Mesothelial cell of epicardium (in vitro differentiated cells): ENCODE measurements at regions not wholly inside any gene's neighbourhood (a gene's known extent, or its start where the extent isn't known, plus 50 kb on each side); places are given as distances from the start of the nearest gene placed in this dataset.

Source experiments
- DNase-seq, 2 experiments: peaks; one replicate each; pipeline ENCODE4 v3.0.0; 2021; ENCODE audit warnings: low spot score in 2 of 2; ENCODE audit not compliant: unreplicated experiment in 2 of 2
- H3K27ac Mint-ChIP-seq: 2 replicates; pipeline ENCODE4 v1.8.0; 2021; ENCODE audit warnings: mixed read lengths
- H3K27me3 Mint-ChIP-seq: 2 replicates; pipeline ENCODE4 v1.8.0; 2021; ENCODE audit warnings: low read depth, mixed read lengths
- H3K36me3 Mint-ChIP-seq: 2 replicates; pipeline ENCODE4 v1.8.0; 2021; ENCODE audit warnings: mixed read lengths
- H3K4me1 Mint-ChIP-seq: 2 replicates; pipeline ENCODE4 v1.8.0; 2021; ENCODE audit warnings: mixed read lengths
- H3K4me3 Mint-ChIP-seq: 2 replicates; pipeline ENCODE4 v1.8.0; 2021; ENCODE audit warnings: mild to moderate bottlenecking, moderate library complexity, mixed read lengths
- H3K9me3 Mint-ChIP-seq: 2 replicates; pipeline ENCODE4 v1.8.0; 2021; ENCODE audit warnings: mixed read lengths
- CTCF ChIP-seq: fragments of 200-600 bp; sonication (generic); IDR thresholded peaks from one replicate; pipeline ENCODE4 v1.5.0; 2021; ENCODE audit warnings: antibody characterized with exemption; ENCODE audit not compliant: unreplicated experiment

GRCh38 chr10:123462756-123463155, 203.4 kb upstream of the GPR26 start:
- Mint-ChIP-seq H3K9me3 (no peaks in the 10 kb centered on the region), H3K27ac (no peak overlapping the region), H3K27me3 (peaks cover 39% of the 10 kb centered on the region), H3K4me3 (no peak overlapping the region), H3K36me3 (no peaks in the 10 kb centered on the region), H3K4me1 (no peaks in the 10 kb centered on the region)
- no peak for TF ChIP-seq CTCF
- no peak for DNase-seq

- no peak for TF ChIP-seq CTCF
- Mint-ChIP-seq H3K4me3 (no peak overlapping the region), H3K27me3 (peaks cover 37% of the 10 kb centered on the region), H3K27ac (no peak overlapping the region), H3K9me3 (no peaks in the 10 kb centered on the region), H3K4me1 (no peaks in the 10 kb centered on the region), H3K36me3 (no peaks in the 10 kb centered on the region)
- no peak for DNase-seq
Observed at GRCh38 chr10:123463181-123463580, 203.0 kb upstream of the GPR26 start.

DNA sequence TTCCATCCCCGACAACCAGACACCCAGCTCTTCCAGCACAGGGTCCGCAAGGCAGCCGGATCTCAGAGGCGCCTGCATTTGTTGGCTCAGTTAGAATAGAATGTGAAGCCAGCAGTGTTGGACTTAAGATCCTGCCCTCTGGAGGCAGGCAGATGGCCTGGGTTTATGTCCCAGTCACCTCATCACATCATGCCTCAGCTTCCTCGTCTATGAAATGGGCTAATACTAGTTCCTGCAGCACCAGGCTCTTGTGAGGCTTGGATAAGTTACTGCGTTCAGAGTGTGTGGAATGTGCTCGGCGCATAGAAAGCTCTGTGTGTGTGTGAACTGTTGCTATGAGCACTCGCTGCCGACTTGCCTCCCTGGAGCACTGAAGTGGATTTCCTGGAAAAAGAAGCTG, 202.5 kb upstream of the GPR26 start:
- H3K9me3 Mint-ChIP-seq, result no peaks in the 10 kb centered on the region

DNA sequence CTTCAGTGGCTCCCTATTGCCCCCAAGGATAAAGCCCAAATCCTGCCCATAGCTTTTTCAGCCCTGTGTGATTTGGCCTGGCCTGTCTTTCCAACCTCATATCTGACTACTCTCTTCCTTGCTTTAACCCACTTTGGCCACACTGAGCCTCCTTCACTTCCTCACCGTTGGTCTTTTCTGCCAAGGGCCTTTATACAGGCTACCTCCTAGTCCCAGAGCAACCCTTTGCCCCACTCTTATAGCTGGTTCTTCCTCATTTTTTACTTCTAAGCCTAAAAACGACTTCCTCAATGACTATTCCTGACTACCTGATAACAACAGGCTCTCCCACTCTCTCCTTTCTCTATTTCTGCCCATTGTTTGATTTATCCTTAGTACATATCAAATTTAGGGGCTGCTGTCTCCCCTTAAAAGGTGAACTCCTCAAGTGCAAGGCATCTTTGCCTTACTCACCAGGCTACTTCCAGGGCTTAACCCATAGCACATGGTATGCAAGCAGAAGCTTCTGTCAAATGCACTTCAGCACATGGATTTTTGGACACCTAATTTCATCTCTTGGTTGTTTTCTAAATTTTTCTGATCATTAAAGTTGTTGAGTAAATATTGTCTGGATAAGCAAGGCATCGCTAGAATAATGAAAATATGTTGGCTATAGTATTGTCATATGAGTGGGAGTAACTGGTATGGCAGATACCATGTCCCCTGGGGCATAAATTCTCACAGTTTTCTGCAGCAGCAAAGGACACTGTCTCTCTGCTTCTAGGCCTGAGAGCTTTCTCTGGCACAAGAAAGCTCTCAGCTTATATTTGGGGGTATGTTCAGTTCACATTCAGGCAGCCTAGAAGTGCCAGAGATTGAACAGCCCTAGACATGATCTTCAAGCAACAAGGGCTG, 201.5 kb upstream of the GPR26 start:
- Mint-ChIP-seq H3K27ac (no peak overlapping the region), H3K4me3 (no peak overlapping the region), H3K27me3 (peaks cover 28% of the 10 kb centered on the region), H3K36me3 (no peaks in the 10 kb centered on the region), H3K4me1 (no peaks in the 10 kb centered on the region), H3K9me3 (no peaks in the 10 kb centered on the region)
- DNase-seq, result no peak
- TF ChIP-seq CTCF, result no peak

More for the DNA sequence above, 202.5 kb upstream of the GPR26 start:
- Mint-ChIP-seq H3K4me1 (no peaks in the 10 kb centered on the region), H3K27ac (no peak overlapping the region), H3K4me3 (no peak overlapping the region), H3K36me3 (no peaks in the 10 kb centered on the region), H3K27me3 (peaks cover 32% of the 10 kb centered on the region)
- TF ChIP-seq CTCF, result no peak
- no peak for DNase-seq

GRCh38 chr10:123470336-123470921, 195.7 kb upstream of the GPR26 start:
- Mint-ChIP-seq H3K27ac (no peak overlapping the region), H3K27me3 (peaks cover 41% of the 10 kb centered on the region), H3K4me3 (no peak overlapping the region), H3K4me1 (no peaks in the 10 kb centered on the region), H3K36me3 (no peaks in the 10 kb centered on the region), H3K9me3 (no peaks in the 10 kb centered on the region)
- no peak for TF ChIP-seq CTCF
- no peak for DNase-seq
